HCT116 (cell line): ENCODE measurements at regions not wholly inside any gene's neighbourhood (a gene's known extent, or its start where the extent isn't known, plus 50 kb on each side); places are given as distances from the start of the nearest gene placed in this dataset.

Experiments used
- ATAC-seq: fragments of 200-7000 bp; cut with Tn5 transposase; 2 replicates; pipeline ENCODE4 v1.9.1; 2020; ENCODE audit warnings: mild to moderate bottlenecking, moderate library complexity
- BruUV-seq: library from RNA; stranded (reverse); fragments of 400-500 nt; replicated peaks from 2 replicates; lab custom pipeline; 2021; lab: Mats Ljungman, UMichigan
- CTCF ChIA-PET: fragments of 300-600 bp; sonication (Branson Sonifier 250); formaldehyde crosslinking; loops from one replicate; lab custom pipeline; 2021; ENCODE audit warnings: antibody characterized with exemption; lab: Charles Lee
- POLR2A ChIA-PET: fragments of 300-600, 350-600 bp; sonication (Branson Sonifier 250); formaldehyde crosslinking; loops from one replicate; lab custom pipeline; 2021; ENCODE audit warnings: antibody characterized with exemption; lab: Charles Lee
- RAD21 ChIA-PET, 2 experiments: fragments of 300-600 bp; sonication (Branson Sonifier 250); formaldehyde crosslinking; loops; one replicate each; lab custom pipeline; 2023; ENCODE audit warnings: low total read pairs in 2 of 2; ENCODE audit not compliant: uncharacterized antibody in 2 of 2, unreplicated experiment in 2 of 2, low non-redundant PET in 1 of 2; lab: Charles Lee
- DNase-seq: peaks from one replicate; pipeline ENCODE4 v3.0.0-alpha.2; 2010; ENCODE audit warnings: low read depth, low spot score
- H2AFZ ChIP-seq: fragments of 200-600 bp; shearing (Covaris generic), sonication (generic); 2 replicates; pipeline ENCODE4 v1.6.1; 2017; ENCODE audit warnings: low read depth, mixed run types, mixed read lengths, antibody characterized with exemption, low read length; ENCODE audit not compliant: poor library complexity, severe bottlenecking
- H3K27ac ChIP-seq: 2 replicates; pipeline ENCODE4 v1.5.1; 2012; ENCODE audit warnings: low read depth, low read length
- H3K27me3 ChIP-seq: fragments of 200-600 bp; sonication (generic); 2 replicates; pipeline ENCODE4 v1.6.1; 2016; ENCODE audit warnings: mixed run types, low read length, mixed read lengths; ENCODE audit not compliant: insufficient read depth
- H3K36me3 ChIP-seq, 2 experiments: fragments of 200-500 bp in 1 of 2; fragments of 200-600 bp in 1 of 2; sonication (Bioruptor generic) in 1 of 2; sonication (generic) in 1 of 2; 2 replicates each; pipeline versions ENCODE4 v1.5.1 to v1.6.1; 2014 to 2016; ENCODE audit warnings: low read length in 2 of 2, inconsistent platforms in 1 of 2, mixed read lengths in 1 of 2, mixed run types in 1 of 2; ENCODE audit not compliant: insufficient read depth in 2 of 2, control insufficient read depth in 1 of 2
- H3K4me1 ChIP-seq, 2 experiments: fragments of 200-600 bp in 1 of 2; sonication (generic) in 1 of 2; 2 replicates each; pipeline versions ENCODE4 v1.5.1 to v1.6.1; 2012 to 2017; ENCODE audit warnings: low read length in 2 of 2, inconsistent platforms in 1 of 2, mild to moderate bottlenecking in 1 of 2, mixed read lengths in 1 of 2, mixed run types in 1 of 2, moderate library complexity in 1 of 2; ENCODE audit not compliant: insufficient read depth in 2 of 2, control insufficient read depth in 1 of 2
- H3K4me2 ChIP-seq: fragments of 200-600 bp; sonication (generic); 2 replicates; pipeline ENCODE4 v1.6.1; 2017; ENCODE audit warnings: mixed run types, low read length, mixed read lengths
- H3K4me3 ChIP-seq, 2 experiments: fragments of 200-600 bp in 1 of 2; sonication (generic) in 1 of 2; replicated peaks in 1 of 2; 2 replicates each; pipeline ENCODE4 v1.5.1; 2011 to 2016; ENCODE audit warnings: low read length in 2 of 2, control low read depth in 1 of 2, low read depth in 1 of 2, mild to moderate bottlenecking in 1 of 2, mixed read lengths in 1 of 2, mixed run types in 1 of 2
- H3K79me2 ChIP-seq: fragments of 200-600 bp; sonication (generic); 2 replicates; pipeline ENCODE4 v1.6.1; 2017; ENCODE audit warnings: mild to moderate bottlenecking, mixed run types, low read length, moderate library complexity, mixed read lengths; ENCODE audit not compliant: insufficient read depth
- H3K9ac ChIP-seq: fragments of 200-600 bp; sonication (generic); 2 replicates; pipeline ENCODE4 v1.6.1; 2016; ENCODE audit warnings: low read length, mixed read lengths
- H3K9me2 ChIP-seq: fragments of 200-600 bp; sonication (generic), shearing (Covaris generic); 2 replicates; pipeline ENCODE4 v1.6.1; 2017; ENCODE audit warnings: mixed run types, mild to moderate bottlenecking, moderate library complexity; ENCODE audit not compliant: insufficient read depth
- H3K9me3 ChIP-seq, 2 experiments: fragments of 200-500 bp in 1 of 2; fragments of 200-600 bp in 1 of 2; sonication (Bioruptor generic) in 1 of 2; sonication (generic) in 1 of 2; 2 replicates each; pipeline ENCODE4 v1.6.1; 2014 to 2017; ENCODE audit warnings: low read length in 2 of 2, mixed read lengths in 2 of 2, inconsistent platforms in 1 of 2, low read depth in 1 of 2, mild to moderate bottlenecking in 1 of 2, mixed run types in 1 of 2, moderate library complexity in 1 of 2; ENCODE audit not compliant: control insufficient read depth in 1 of 2, insufficient read depth in 1 of 2
- H4K20me1 ChIP-seq: fragments of 200-600 bp; sonication (generic), shearing (Covaris generic); 2 replicates; pipeline ENCODE4 v1.6.1; 2017; ENCODE audit warnings: mixed run types, mild to moderate bottlenecking, moderate library complexity; ENCODE audit not compliant: insufficient read depth
- ATF3 ChIP-seq: IDR thresholded peaks from 2 replicates; pipeline ENCODE4 v1.6.1; 2012
- CTCF ChIP-seq, 3 experiments: fragments of 200-600 bp in 1 of 3; sonication (generic) in 1 of 3; IDR thresholded peaks in 2 of 3; conservative IDR thresholded peaks in 1 of 3; 2 replicates each; pipeline ENCODE4 v1.5.1; 2012 to 2017; ENCODE audit warnings: low read depth in 2 of 3, low read length in 2 of 3, antibody characterized with exemption in 1 of 3, borderline replicate concordance in 1 of 3, control low read depth in 1 of 3, mild to moderate bottlenecking in 1 of 3, mixed read lengths in 1 of 3, mixed run types in 1 of 3, moderate library complexity in 1 of 3; ENCODE audit not compliant: insufficient read depth in 1 of 3
- ELF1 ChIP-seq: IDR thresholded peaks from 2 replicates; pipeline ENCODE4 v1.6.1; 2012; ENCODE audit warnings: low read depth, borderline replicate concordance
- EZH2phosphoT487 ChIP-seq: fragments of 200-600 bp; IDR thresholded peaks from 2 replicates; pipeline ENCODE4 v1.6.1; 2018; ENCODE audit warnings: antibody characterized with exemption, borderline replicate concordance
- MAX ChIP-seq: IDR thresholded peaks from 2 replicates; pipeline ENCODE4 v1.6.1; 2012
- POLR2A ChIP-seq: IDR thresholded peaks from 2 replicates; pipeline ENCODE4 v1.7.0; 2011; ENCODE audit warnings: borderline replicate concordance; ENCODE audit not compliant: insufficient read depth, insufficient read length; ENCODE audit errors: extremely low read depth
- POLR2AphosphoS5 ChIP-seq: IDR thresholded peaks from 2 replicates; pipeline ENCODE4 v1.6.1; 2011; ENCODE audit warnings: mild to moderate bottlenecking, low read depth, low read length, moderate library complexity
- RAD21 ChIP-seq: IDR thresholded peaks from 2 replicates; pipeline ENCODE4 v1.6.1; 2012; ENCODE audit warnings: low read depth, mild to moderate bottlenecking
- SIN3A ChIP-seq: IDR thresholded peaks from 2 replicates; pipeline ENCODE4 v1.6.1; 2012; ENCODE audit warnings: low read depth
- TCF7L2 ChIP-seq: IDR thresholded peaks from 2 replicates; pipeline ENCODE4 v1.7.0; 2011; ENCODE audit warnings: borderline replicate concordance, inconsistent platforms; ENCODE audit not compliant: insufficient read depth, insufficient read length; ENCODE audit errors: extremely low read depth
- YY1 ChIP-seq: IDR thresholded peaks from 2 replicates; pipeline ENCODE4 v1.6.1; 2011; ENCODE audit warnings: low read length, low read depth, moderate library complexity, mild to moderate bottlenecking; ENCODE audit not compliant: insufficient replicate concordance; ENCODE audit errors: extremely low read depth
- ZNF274 ChIP-seq: fragments of 200-500 bp; sonication (Bioruptor generic); IDR thresholded peaks from 2 replicates; pipeline ENCODE4 v1.6.1; 2014; ENCODE audit warnings: mild to moderate bottlenecking, low read depth, low read length, inconsistent platforms
- intact Hi-C: fragments of 100-400 bp; cut with micrococcal nuclease; formaldehyde crosslinking; loops from 2 replicates; pipeline ENCODE4 v1.10.0; 2022

- TF ChIP-seq RAD21 (no peak), ATF3 (no peak), POLR2A (no peak), TCF7L2 (no peak), SIN3A (no peak), MAX (no peak), ZNF274 (no peak), POLR2AphosphoS5 (no peak), YY1 (no peak), EZH2phosphoT487 (no peak)
Observed at GRCh38 chr3:74372743-74373142, 241.7 kb downstream of the CNTN3 start (continued).

GRCh38 chr3:74370342-74370741 lies 244.1 kb downstream of the CNTN3 start:
- intact Hi-C loops, result no loop called here
- ATAC-seq, result no peak
- DNase-seq, result no peak
- CTCF ChIA-PET, result no interaction called here
- BruUV-seq, result no TSS peak
- Histone ChIP-seq H3K27me3 (no peaks in the 10 kb centered on the region), H3K9me3 (peaks cover 14 to 16% of the 10 kb centered on the region in 2 experiments; a peak in 2 of 4 replicates), H2AFZ (no peak overlapping the region), H3K27ac (no peak overlapping the region), H3K36me3 (no peaks in the 10 kb centered on the region), H3K4me3 (no peak overlapping the region), H3K9me2 (no peaks in the 10 kb centered on the region), H3K4me2 (no peak overlapping the region), H3K79me2 (no peaks in the 10 kb centered on the region), H3K9ac (no peak overlapping the region), H4K20me1 (no peaks in the 10 kb centered on the region), H3K4me1 (no peaks in the 10 kb centered on the region)
- POLR2A ChIA-PET, result no interaction called here
- TF ChIP-seq ATF3 (no peak), CTCF (IDR thresholded peaks at IDR 0.05 in 2 of 3, conservative IDR thresholded peaks at IDR 0.05 in 1 of 3; ENCODE audit: borderline replicate concordance in 1 of 3, insufficient read depth in 1 of 3, low read depth in 2 of 3, low read length in 2 of 3) (no peak), ELF1 (no peak), POLR2A (no peak), POLR2AphosphoS5 (no peak), TCF7L2 (no peak)
- RAD21 ChIA-PET, result no interaction called here
